PC-9 (cell line): ENCODE measurements at regions not wholly inside any gene's neighbourhood (a gene's known extent, or its start where the extent isn't known, plus 50 kb on each side); places are given as distances from the start of the nearest gene placed in this dataset.

Experiments
- CTCF ChIP-seq: fragments of 200-600 bp; sonication (generic); conservative IDR thresholded peaks from 2 replicates; pipeline ENCODE4 v1.6.1; 2017; ENCODE audit warnings: mixed run types, antibody characterized with exemption, mild to moderate bottlenecking, moderate library complexity
- EZH2 ChIP-seq: fragments of 200-600 bp; sonication (generic); IDR thresholded peaks from 2 replicates; pipeline ENCODE4 v1.8.0; 2017; ENCODE audit warnings: antibody characterized with exemption, low read depth

GRCh38 chr7:70846208-70846607 lies 285.7 kb upstream of the GALNT17 start:
- no peak for TF ChIP-seq CTCF
- no peak for TF ChIP-seq EZH2
